ENCODE measurements at regions not wholly inside any gene's neighbourhood (a gene's known extent, or its start where the extent isn't known, plus 50 kb on each side); places are given as distances from the start of the nearest gene placed in this dataset.

DNA sequence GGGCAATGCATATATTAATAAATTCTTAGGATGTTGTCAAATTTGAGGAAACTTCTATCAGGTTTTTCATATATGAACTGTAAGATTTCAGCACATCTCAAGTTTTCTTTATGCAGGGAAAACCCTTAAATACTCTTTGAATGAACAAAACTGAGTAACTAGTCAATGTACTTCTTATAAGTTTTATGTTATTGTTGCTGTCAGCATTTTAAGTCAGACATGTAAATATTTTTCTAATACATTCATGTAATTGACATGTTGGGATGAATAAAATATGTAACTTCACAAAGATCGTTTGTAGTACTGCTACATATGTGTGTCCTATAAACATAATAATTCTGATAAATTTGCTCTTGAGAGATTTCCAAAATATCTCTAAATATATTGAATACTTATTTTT is 109.6 kb downstream of the BMP4 start:
- Histone ChIP-seq H3K4me1 (peaks cover 77% of the 10 kb centered on the region), H3K4me3 (no peak overlapping the region), H3K4me2 (no peak overlapping the region), H3K27ac (no peak overlapping the region; a peak in 1 of 6 replicates), H3K9me3 (no peaks in the 10 kb centered on the region)
- DNase-seq (ENCODE audit: low read depth in 1 of 2, low spot score in 1 of 2) (no peak), FAIRE-seq (no peak), ATAC-seq (no peak)
- TF ChIP-seq ZNF302 (CRISPR knock-in tag; IDR thresholded peaks at IDR 0.05) (no peak), MAFK (IDR thresholded peaks at IDR 0.05; ENCODE audit: partially characterized antibody) (peak; percentile 61)
- POLR2A ChIA-PET, result no interaction called here
- CTCF ChIA-PET, result no interaction called here
- 65% methylated on average over 1 of the region's 1 CpG for WGBS (ENCODE audit: missing lambda C conversion rate)

DNA sequence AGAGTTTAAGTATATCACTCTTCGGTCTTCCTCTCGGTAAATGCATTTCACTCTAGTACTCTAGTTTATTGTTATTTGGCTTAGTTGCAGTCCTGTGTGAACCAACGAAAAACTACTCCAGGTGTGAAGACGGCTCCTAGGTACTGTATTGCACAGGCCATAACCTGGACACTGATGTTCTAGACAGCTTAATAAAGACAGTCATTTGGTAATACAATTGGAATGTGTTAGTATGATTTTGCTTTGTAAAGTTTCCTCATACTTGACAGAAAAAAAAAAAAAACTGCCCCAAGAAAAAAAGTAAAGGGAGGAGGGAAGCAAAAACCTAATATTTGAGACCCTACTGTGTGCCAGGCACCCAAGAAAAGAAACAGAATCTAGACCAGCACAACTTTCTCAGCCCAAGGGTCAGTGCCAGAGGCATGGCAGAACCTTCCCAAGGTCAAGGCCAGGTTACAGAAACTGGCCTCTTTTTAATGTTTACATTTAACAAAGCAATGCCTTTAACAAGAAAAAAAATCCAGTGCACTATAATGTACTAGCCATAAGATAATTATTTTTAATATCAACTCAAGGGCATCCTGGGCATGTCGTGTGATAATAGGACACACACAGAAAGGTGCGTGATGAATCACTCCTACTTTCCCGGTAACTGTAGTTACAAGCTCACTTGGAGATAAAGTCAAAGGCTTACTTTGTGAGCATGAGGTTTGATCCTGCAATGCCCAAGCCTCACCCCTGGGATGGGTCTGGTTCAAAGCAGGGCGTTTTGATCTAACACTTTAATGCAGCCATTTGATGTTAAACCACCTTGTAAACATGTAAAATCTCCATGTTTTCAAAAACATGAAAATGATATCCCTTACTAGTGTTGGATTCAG is 110.6 kb downstream of the BMP4 start:
- peak in 1 of 2 experiments; percentile 57; a peak in 4 of 6 replicates for ATAC-seq
- Histone ChIP-seq H3K9me3 (no peaks in the 10 kb centered on the region), H3K4me2 (peak overlapping the region; percentile 46), H3K4me3 (no peak overlapping the region), H3K4me1 (peaks cover 77% of the 10 kb centered on the region), H3K27ac (peak overlapping the region; percentile 61 to 72)
- 40% methylated on average over 8 of the region's 8 CpGs for WGBS (ENCODE audit: missing lambda C conversion rate)
- no peak for TF ChIP-seq ZSCAN20 (CRISPR knock-in tag; IDR thresholded peaks at IDR 0.05)
- TF ChIP-seq, protein P1, sequence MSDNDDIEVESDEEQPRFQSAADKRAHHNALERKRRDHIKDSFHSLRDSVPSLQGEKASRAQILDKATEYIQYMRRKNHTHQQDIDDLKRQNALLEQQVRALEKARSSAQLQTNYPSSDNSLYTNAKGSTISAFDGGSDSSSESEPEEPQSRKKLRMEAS (IDR thresholded peaks at IDR 0.05), result no peak
- TF ChIP-seq JUNB (IDR thresholded peaks at IDR 0.05), result 0 out of 2 replicates have a peak, but pooled peaks have one; percentile 37
- peak; percentile 16; the same call in 1 of the 2 replicates for TF ChIP-seq FOSL2 (IDR thresholded peaks at IDR 0.05)
- TF ChIP-seq FOSL2 (CRISPR knock-in tag; IDR thresholded peaks at IDR 0.05), result peak; percentile 49; the same call in 1 of the 2 replicates
- FAIRE-seq, result peak; percentile 89
- POLR2A ChIA-PET, result interaction anchor here (0.7 kb wide), 1 partner anchor 540 kb away, joined by 4 read pairs; no protein-coding TSS in a partner anchor
- DNase-seq (ENCODE audit: low read depth in 1 of 2, low spot score in 1 of 2), result peak; percentile 53 to 72
- CTCF ChIA-PET, result interaction anchor here (0.6 kb wide), 1 partner anchor 267 kb away, joined by 3 read pairs; no protein-coding TSS in a partner anchor

DNA sequence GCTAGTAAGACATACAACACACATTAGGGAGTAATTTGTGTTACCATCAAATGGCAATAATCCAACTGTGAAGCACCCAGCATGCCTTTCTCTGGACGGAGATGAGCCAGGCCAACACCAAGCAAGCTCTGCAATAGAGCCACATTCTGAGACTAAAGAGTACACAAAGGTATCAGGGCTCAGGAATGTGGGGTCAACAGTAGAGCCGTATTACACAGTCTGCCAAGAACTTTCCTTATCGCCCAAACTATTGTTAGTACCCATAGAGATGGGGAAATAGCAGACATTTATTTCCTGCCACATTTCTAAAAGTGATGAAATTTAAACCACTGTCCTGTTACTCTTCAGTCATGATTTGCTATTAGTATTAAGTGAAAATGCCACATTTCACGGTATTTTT is 113.7 kb downstream of the BMP4 start:
- ATAC-seq, result peak; percentile 83 to 95
- 5% methylated on average over 4 of the region's 4 CpGs for WGBS (ENCODE audit: missing lambda C conversion rate)
- Histone ChIP-seq H3K4me1 (peaks cover 63% of the 10 kb centered on the region), H3K27ac (peak overlapping the region; percentile 76 to 81), H3K4me3 (no peak overlapping the region), H3K9me3 (no peaks in the 10 kb centered on the region), H3K4me2 (peak overlapping the region; percentile 56)
- ChIA-PET CTCF (interaction anchor here (1.0 kb wide), 1 partner anchor 8 kb away, joined by 3 read pairs; no protein-coding TSS in a partner anchor), POLR2A (interaction anchor here (2.2 kb wide), 1 partner anchor 111 kb away, joined by 12 read pairs; no protein-coding TSS in a partner anchor)
- DNase-seq (ENCODE audit: low read depth in 1 of 2, low spot score in 1 of 2), result peak; percentile 50 to 91
- peak; percentile 51 for FAIRE-seq
- TF ChIP-seq JUNB (IDR thresholded peaks at IDR 0.05) (peak; percentile 76), TFCP2L1 (CRISPR knock-in tag; IDR thresholded peaks at IDR 0.05) (no peak), RAD21 (conservative IDR thresholded peaks at IDR 0.05 in 1 of 2, IDR thresholded peaks at IDR 0.05 in 1 of 2) (peak; percentile 18 to 53; a peak in 3 of 5 replicates), FOSL2 (IDR thresholded peaks at IDR 0.05) (no peak), FOSL2 (CRISPR knock-in tag; IDR thresholded peaks at IDR 0.05) (peak; percentile 83), CEBPB (IDR thresholded peaks at IDR 0.05) (peak; percentile 85 to 86), HEYL (CRISPR knock-in tag; IDR thresholded peaks at IDR 0.05) (no peak), EP300 (IDR thresholded peaks at IDR 0.05) (peak; percentile 62 to 81; a peak in 3 of 5 replicates), SMC3 (IDR thresholded peaks at IDR 0.05) (peak; percentile 42), RARB (CRISPR knock-in tag; IDR thresholded peaks at IDR 0.05) (no peak), GATA3 (IDR thresholded peaks at IDR 0.05; ENCODE audit: borderline replicate concordance) (peak; percentile 91), JUN (IDR thresholded peaks at IDR 0.05) (peak; percentile 68 to 77; a peak in 3 of 5 replicates)
- TF ChIP-seq, protein P1 (IDR thresholded peaks at IDR 0.05), result peak; percentile 39; the same call in 1 of the 2 replicates
- TF ChIP-seq, protein P2, sequence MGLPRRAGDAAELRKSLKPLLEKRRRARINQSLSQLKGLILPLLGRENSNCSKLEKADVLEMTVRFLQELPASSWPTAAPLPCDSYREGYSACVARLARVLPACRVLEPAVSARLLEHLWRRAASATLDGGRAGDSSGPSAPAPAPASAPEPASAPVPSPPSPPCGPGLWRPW (IDR thresholded peaks at IDR 0.05), result peak; percentile 84; the same call in 1 of the 2 replicates
- TF ChIP-seq, protein P3, sequence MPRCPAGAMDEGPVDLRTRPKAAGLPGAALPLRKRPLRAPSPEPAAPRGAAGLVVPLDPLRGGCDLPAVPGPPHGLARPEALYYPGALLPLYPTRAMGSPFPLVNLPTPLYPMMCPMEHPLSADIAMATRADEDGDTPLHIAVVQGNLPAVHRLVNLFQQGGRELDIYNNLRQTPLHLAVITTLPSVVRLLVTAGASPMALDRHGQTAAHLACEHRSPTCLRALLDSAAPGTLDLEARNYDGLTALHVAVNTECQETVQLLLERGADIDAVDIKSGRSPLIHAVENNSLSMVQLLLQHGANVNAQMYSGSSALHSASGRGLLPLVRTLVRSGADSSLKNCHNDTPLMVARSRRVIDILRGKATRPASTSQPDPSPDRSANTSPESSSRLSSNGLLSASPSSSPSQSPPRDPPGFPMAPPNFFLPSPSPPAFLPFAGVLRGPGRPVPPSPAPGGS (IDR thresholded peaks at IDR 0.05), result 0 out of 3 replicates have a peak, but pooled peaks have one; percentile 82

Data from A549 (cell line).